Chondrocyte (in vitro differentiated cells): ENCODE measurements at regions not wholly inside any gene's neighbourhood (a gene's known extent, or its start where the extent isn't known, plus 50 kb on each side); places are given as distances from the start of the nearest gene placed in this dataset.
"Not testable (repeated sequence)": the region's sequence is repeated elsewhere in the genome, so short reads cannot be mapped to it uniquely, and the experiment has no call there.

Experiments used
- DNase-seq: peaks from one replicate; pipeline ENCODE4 v3.0.0; 2021; ENCODE audit warnings: mixed read lengths, low spot score
- H3K27ac Mint-ChIP-seq: one replicate; pipeline ENCODE4 v1.8.0; 2021; ENCODE audit warnings: mild to moderate bottlenecking, moderate library complexity, mixed read lengths; ENCODE audit not compliant: unreplicated experiment
- H3K27me3 Mint-ChIP-seq: 2 replicates; pipeline ENCODE4 v1.8.0; 2021; ENCODE audit warnings: low read depth, mixed read lengths
- H3K36me3 Mint-ChIP-seq: 2 replicates; pipeline ENCODE4 v1.8.0; 2021; ENCODE audit warnings: low read depth, mixed read lengths
- H3K4me1 Mint-ChIP-seq: 2 replicates; pipeline ENCODE4 v1.8.0; 2021; ENCODE audit warnings: low read depth, mild to moderate bottlenecking, mixed read lengths
- H3K4me3 Mint-ChIP-seq: one replicate; pipeline ENCODE4 v1.8.0; 2021; ENCODE audit warnings: mild to moderate bottlenecking, moderate library complexity, mixed read lengths; ENCODE audit not compliant: unreplicated experiment
- H3K9me3 Mint-ChIP-seq: 2 replicates; pipeline ENCODE4 v1.8.0; 2021; ENCODE audit warnings: low read depth, mixed read lengths
- CTCF ChIP-seq: fragments of 200-600 bp; sonication (generic); IDR thresholded peaks from 2 replicates; pipeline ENCODE4 v1.5.0; 2021; ENCODE audit warnings: antibody characterized with exemption, mild to moderate bottlenecking, moderate library complexity

DNA sequence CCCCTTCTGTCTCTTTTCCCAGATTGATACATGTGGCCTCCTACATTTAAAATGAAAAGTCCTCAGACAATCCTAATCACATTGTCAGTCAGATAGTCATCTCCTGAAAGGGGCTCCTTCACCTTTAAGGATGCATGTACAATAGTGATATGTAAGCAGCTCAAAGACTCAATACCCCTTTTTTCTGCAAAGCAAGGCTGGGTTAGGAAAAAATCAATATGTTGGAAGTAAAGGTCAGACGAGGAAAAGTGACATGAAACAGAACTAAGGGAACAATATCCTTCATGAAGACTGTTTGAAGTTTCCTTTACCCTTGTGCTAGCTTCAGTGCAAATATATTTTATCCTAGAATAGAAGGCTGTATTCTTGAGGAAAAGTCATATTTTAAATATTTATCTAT is 539.3 kb downstream of the NR2F2 start:
- H3K36me3 Mint-ChIP-seq, result no peaks in the 10 kb centered on the region
- H3K27ac Mint-ChIP-seq, result no peak overlapping the region
- peaks cover 14% of the 10 kb centered on the region for H3K9me3 Mint-ChIP-seq
- DNase-seq, result no peak
- no peak overlapping the region for H3K4me3 Mint-ChIP-seq
- no peaks in the 10 kb centered on the region for H3K4me1 Mint-ChIP-seq
- TF ChIP-seq CTCF, result no peak
- no peaks in the 10 kb centered on the region for H3K27me3 Mint-ChIP-seq

DNA sequence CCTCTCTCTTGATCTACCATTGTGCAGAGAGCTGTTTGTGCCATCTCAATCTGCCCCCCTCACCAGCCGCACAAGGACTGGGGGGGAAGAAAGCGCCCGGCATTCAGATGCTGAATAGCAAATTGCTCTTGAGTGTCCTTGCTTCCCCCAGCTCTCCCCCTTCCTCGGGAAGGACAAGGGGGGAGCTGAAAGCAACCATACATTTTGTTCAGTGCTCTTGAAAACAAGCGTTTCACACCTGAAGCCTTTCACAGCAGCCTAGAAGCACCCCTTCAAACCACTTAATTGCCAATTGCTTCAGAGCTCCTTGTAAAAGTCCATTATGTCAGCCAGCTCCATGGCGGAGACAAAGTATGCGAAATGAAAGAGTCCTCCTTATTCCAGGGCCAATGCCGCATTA is 540.1 kb downstream of the NR2F2 start:
- Mint-ChIP-seq H3K27ac (no peak overlapping the region), H3K36me3 (no peaks in the 10 kb centered on the region), H3K27me3 (no peaks in the 10 kb centered on the region), H3K9me3 (peaks cover 14% of the 10 kb centered on the region), H3K4me3 (no peak overlapping the region), H3K4me1 (no peaks in the 10 kb centered on the region)
- TF ChIP-seq CTCF, result no peak
- DNase-seq, result no peak

- H3K27ac Mint-ChIP-seq, H3K36me3 Mint-ChIP-seq, DNase-seq, H3K4me3 Mint-ChIP-seq, H3K27me3 Mint-ChIP-seq, H3K9me3 Mint-ChIP-seq, H3K4me1 Mint-ChIP-seq: not testable (repeated sequence)
Observed at GRCh38 chr15:96877442-96877841, 546.9 kb downstream of the NR2F2 start.

DNA sequence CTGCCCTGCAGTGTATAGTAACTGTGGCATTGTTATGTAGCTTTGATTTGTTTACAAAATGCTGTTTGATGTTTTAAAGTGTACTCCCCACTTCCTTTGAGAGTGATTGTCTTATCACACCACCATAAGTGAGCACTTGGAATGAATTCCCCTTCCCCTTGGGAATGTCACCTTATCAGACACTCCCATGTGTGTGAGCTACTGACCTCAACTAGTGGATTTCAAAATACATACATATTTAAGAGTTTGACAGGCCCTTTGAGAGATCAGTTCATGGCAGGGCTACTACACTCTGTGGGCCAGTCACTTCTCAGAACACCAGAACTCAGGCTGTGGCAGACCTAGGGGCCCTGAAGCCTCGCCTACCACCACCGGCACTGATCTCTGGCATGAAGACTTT is 547.6 kb downstream of the NR2F2 start:
- no peak overlapping the region for H3K27ac Mint-ChIP-seq
- no peaks in the 10 kb centered on the region for H3K36me3 Mint-ChIP-seq
- H3K4me1 Mint-ChIP-seq, result no peaks in the 10 kb centered on the region
- H3K4me3 Mint-ChIP-seq, result no peak overlapping the region
- H3K9me3 Mint-ChIP-seq, result no peaks in the 10 kb centered on the region
- H3K27me3 Mint-ChIP-seq, result no peaks in the 10 kb centered on the region
- no peak for DNase-seq
- no peak for TF ChIP-seq CTCF

- no peak for TF ChIP-seq CTCF
- no peak for DNase-seq
- H3K27ac Mint-ChIP-seq, result no peak overlapping the region
- H3K9me3 Mint-ChIP-seq, result no peaks in the 10 kb centered on the region
- no peaks in the 10 kb centered on the region for H3K27me3 Mint-ChIP-seq
- H3K36me3 Mint-ChIP-seq, result no peaks in the 10 kb centered on the region
- no peak overlapping the region for H3K4me3 Mint-ChIP-seq
- no peaks in the 10 kb centered on the region for H3K4me1 Mint-ChIP-seq
Observed at GRCh38 chr15:96882121-96882772, 551.7 kb downstream of the NR2F2 start.

DNA sequence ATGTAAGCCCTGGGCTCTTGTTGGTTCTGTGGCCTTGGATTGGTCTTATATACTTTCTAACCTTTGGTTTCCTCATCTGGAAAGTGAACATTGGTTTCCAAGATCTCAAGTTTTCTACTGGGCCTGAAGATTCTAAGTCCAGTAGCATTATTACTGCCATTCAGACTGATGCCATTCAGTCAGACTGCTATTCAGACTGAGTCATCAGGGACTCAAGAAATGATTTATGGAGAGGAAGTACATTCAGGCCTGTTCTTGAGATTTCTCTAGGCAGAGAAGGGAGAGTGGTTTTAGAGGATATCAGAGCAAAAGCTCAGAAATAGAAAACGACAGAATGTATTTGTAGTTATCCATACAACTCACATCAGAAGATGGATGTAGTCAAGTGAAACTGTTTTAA is 557.2 kb downstream of the NR2F2 start:
- Mint-ChIP-seq H3K36me3 (no peaks in the 10 kb centered on the region), H3K4me3 (no peak overlapping the region), H3K9me3 (no peaks in the 10 kb centered on the region), H3K27me3 (no peaks in the 10 kb centered on the region), H3K4me1 (peaks cover 9% of the 10 kb centered on the region), H3K27ac (no peak overlapping the region)
- DNase-seq, result no peak
- no peak for TF ChIP-seq CTCF
